ENCODE measurements at regions not wholly inside any gene's neighbourhood (a gene's known extent, or its start where the extent isn't known, plus 50 kb on each side); places are given as distances from the start of the nearest gene placed in this dataset.
"Not testable (repeated sequence)": the region's sequence is repeated elsewhere in the genome, so short reads cannot be mapped to it uniquely, and the experiment has no call there.

DNA sequence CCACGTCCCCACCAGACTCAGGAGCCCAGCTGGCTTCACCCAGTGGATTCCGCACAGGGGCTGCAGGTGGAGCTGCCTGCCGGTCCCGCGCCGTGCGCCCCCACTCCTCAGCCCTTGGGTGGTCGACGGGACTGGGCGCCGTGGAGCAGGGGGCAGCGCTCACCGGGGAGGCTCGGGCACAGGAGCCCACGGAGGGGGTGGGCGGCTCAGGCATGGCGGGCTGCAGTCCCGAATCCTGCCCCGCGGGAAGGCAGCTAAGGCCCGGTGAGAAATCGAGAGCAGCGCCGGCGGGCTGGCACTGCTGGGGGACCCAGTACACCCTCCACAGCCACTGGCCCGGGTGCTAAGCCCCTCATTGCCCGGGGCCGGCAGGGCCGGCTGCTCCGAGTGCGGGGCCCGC is 855.0 kb upstream of the SLC35B3 start:
- DNase-seq, result not testable (repeated sequence)

DNA sequence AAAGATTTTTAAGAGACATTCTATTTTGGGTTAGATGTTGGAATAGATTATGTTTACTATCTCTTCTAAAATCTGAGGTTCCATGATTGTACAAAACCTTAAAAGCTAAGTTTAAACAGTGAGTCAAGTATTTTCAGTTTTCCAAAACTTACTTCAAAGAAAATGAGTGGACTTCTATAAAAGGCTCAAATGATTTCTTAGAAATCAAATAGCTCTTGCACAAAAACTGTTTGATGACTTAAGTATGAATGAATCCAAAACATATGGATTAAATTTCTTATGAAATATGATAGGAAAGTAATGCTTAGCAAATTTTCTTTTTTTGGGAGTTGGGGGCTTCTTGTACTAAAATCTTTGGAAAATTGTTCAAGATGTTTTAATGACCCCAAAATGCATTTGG is 837.3 kb upstream of the SLC35B3 start:
- no peak for DNase-seq

DNA sequence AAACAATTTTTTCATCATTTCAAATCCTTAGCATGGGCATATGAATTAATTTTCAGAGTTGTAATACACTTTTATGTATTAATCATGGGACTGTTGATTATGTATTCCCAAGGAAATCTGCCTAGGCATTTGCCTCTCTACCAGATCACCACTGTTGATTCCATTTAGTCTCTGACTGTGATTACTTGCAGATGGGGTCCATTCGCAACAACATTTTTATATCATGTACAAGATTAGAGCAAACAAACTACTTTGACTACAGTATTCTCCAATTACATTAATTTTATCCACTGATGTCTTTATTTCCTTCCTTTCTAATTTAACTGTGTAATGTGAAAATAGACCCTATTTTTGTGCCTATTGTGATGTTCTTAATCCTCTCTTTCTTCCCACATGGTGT is 831.4 kb upstream of the SLC35B3 start:
- DNase-seq, result no peak

DNA sequence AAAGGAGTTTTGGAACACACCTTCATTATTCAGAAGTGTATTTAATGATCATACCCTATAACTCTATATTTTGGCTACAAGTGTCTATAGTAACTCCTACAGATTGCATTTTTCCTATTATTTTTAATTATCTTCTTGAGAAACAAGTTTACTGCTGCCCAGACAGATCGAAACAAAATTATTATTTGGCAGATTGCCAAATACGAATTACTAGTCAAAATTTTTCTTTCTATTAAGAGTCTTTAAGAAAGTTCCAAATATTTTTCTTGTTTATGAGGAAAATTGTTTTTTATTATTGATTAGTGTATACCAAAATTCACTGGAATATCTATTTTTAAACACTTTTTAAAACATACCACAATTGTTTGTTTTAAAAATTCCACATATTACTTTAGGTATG is 821.9 kb upstream of the SLC35B3 start:
- DNase-seq, result no peak

DNA sequence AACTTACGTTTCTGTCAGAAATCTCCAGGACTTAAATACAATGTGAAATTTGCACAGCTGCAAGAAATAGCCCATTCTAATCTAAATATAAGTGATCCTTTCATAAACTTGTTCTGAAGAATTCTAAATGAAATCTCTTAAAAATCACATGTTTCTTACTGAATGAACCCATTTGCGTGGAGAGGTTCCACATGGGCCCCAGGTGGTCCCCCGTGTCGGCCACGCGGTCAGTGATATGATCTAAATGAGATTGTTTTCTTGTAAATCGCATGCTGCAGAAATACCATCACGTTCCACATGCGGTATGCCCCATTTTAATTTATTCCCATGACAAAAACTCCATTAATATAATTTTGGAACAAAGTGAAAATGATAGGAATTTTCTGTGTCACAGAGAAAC is 818.9 kb upstream of the SLC35B3 start:
- no peak for DNase-seq

DNA sequence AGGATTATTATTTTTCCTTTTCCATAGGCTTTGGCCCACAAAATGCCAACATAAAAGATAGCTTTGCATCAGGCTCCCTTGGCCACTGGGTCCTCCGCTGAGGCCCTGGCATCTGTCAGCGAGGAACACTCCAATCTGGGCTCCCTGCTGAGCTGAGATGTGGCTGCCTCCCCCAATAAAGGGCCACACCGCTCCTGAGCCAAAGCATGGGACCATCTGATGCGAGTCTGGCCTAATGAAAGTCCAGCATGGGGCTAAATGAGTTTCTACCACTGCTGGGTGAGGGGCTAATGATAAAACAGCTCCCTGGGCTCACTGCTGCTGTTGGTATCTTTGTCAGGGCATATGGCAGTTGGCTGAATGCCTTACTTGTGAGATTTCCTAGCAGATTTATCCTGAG is 817.5 kb upstream of the SLC35B3 start:
- no peak for DNase-seq

DNA sequence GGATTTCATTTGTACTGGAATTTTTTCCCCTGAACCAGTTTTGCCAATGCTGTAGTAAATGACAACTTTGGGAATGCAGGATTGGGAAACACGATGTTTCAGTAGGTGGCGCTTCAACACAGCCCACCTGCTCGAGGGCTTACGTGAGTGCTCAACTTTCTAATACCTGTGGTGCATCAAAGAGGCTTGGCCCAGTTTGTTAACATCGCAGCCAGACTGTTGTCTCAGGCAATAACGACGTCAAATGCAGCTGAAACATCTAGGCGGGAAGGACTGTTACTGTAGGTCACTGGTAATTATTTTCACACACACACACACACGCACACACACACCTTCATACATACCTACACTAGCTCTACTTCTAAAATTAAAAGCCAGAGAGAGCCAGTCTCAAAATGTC is 815.5 kb upstream of the SLC35B3 start:
- DNase-seq, result peak; percentile 58

DNA sequence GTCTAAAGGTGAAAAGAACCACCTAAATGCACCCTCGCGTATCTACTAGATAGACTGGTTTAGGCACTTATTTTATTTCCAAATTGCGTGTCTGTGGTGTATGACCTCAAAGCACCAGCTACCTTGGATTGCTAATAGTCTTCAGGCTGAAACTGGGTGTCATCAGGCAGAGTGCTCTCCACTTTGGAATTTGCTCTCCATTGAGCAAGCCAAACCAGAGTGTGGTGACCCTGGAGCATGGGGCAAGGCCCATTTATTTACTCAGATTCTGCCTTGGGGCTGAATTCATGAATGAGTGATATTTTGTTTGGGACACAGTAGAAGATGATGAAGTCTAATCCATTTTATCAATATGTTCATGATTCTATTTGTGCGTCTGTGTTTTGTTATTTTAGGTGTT is 812.8 kb upstream of the SLC35B3 start:
- no peak for DNase-seq

DNA sequence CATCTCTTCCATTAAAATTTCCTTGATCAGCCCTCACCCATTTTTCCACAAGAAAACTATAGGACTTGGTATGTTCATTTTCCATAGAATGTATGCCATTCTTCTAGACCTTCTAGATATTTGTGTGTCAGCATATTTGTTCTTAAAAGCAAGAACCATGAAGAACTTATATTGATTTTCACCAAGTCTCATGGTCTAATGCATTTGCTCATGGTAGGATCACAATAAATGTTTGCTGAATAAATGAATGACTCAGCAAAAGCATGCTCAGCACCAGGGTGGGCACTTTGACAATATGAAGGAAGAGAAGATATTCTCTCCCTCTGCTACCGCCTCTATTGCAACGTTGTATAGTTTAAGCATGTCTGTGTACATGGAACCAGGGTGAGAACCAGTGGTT is 805.5 kb upstream of the SLC35B3 start:
- no peak for DNase-seq

DNA sequence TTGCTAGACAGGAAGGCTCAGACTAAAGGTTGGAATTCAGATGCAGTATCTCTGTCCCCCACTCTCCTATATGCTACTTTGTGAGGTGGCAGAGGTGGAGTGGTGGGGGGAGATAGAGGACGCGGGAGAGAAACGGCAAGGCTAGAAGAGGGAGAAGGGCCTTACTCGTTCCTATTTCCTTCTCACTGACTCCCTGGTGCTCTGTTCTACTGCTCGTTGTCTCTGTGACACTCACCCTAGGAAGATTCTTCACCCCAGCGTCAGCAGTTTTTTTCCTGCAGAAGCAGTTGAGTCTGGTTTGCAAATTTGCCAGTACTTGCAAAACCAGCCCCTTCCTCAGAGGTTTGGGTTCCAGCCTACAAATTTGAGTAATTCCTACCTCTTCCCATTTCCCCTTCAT is 801.1 kb upstream of the SLC35B3 start:
- no peak for DNase-seq

DNA sequence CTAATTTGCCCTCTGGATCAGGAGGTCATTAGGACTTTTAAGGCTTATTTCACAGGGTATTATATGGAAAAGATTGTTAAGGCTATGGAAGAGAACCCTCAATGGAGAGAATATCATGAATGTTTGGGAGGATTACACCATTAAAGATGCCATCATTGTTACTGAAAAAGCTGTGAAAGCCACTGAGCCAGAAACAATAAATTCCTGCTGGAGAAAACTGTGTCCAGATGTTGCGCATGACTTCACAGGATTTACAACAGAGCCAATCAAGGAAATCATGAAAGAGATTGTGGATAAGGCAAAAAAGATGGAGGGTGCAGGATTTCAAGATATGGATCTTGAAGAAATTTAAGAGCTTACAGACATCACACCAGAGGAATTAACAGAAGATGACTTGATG is 798.3 kb upstream of the SLC35B3 start:
- DNase-seq, result no peak

DNA sequence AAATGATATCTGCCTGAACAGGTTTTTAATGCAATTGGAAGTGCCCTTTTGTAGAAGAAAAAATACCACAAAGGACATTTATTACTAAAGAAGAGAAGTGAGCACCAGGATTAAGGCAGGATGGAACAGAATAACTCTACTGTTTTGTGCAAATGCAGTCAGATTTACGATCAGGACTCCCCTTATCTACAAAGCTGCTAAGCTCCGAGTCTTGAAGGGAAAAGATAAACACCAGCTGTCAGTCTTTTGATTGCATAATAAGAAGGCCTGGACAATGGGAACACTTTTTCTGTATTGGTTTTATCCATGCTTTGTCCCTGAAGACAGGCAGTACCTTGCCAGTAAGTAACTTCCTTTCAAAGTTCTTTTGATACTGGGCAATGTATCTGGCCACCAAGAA is 797.9 kb upstream of the SLC35B3 start:
- no peak for DNase-seq

DNA sequence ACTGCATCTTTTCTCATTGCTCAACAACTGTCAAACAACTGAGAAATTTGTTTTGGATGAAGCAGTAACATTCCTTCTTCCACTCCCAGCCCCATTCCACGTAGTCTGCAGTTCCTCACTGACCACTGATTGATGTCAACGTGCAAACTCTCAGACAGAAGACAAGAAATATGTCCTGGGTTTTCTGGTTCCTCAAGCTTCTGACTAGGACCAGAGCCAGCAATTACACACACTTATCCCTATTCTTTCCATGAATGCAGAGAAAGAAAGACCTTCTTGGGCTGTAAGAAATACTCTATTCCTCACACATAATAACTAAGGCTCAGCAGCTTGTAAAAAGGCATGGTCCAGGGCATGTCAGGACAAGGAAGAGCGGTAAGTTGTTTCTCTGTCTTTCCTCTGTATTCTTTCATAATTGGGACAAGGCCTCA is 790.1 kb upstream of the SLC35B3 start:
- DNase-seq, result peak; percentile 69

DNA sequence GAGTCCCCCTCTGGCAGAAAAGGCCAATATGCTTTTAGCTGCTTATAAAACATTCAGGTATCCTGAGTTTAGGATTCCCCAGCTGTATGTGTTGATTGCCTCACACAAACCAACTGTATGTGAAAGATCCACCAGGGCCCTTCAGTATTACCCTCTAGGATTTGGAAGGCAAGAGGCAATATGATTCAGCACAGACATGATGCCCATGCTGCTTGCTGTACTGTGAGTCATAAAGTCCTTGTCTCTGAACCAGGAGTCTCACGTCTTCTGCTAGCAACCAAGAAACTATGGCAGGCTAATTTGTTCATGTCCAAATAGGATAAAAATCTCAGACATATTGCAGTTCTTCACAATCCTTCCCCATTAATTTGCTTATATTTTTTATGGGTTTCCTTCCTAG is 789.2 kb upstream of the SLC35B3 start:
- no peak for DNase-seq

DNA sequence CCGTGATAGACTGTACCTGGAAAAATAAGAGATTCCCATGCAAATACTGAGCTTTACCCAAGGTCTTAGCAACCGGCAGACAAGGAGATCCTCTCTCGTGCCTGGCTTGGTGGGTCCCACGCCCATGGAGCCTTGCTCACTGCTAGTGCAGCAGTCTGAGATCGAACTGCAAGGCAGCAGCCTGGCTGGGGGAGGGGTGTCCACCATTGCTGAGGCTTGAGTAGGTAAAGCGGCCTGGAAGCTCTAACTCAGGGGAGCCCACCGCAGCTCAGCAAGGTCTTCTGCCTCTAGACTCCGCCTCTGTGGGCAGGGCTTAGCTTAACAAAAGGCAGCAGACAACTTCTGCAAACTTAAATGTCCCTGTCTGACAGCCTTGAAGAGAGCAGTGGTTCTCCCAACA is 778.4 kb upstream of the SLC35B3 start:
- not testable (repeated sequence) for DNase-seq

DNA sequence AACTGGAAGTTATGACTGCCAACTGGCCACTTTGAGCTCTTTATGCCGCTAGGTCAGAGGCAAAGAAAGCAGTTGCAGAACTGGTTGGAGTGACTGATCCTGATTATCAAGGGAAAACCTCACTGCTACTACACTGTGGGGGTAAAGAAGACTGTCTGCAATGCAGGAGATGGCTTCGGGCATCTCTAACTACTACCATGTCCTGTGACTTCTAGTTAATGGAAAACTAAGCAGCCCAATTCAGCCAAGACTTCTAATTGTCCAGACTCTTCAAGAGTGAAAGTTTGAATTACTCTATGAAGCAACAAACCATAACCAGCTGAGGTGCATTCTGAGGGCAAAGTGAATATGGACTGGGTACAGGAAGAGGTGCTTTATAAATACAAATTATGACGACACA is 773.6 kb upstream of the SLC35B3 start:
- no peak for DNase-seq

DNA sequence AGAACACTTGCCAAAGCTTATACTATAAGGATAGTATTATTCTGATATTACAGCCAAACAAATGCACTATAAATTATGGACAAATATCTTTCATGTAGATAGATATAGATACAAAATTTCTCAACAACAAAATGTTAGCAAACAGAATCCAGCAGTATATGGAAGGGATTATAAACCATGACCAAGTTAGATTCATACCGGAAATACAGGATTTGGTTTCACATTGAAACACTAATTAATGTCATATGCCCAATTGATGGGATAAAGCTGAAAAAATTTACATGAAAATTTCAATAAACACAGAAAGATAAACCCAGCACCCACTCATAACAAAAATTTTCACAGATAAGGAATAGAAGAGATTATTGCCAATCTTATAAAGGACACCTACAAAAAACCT is 770.3 kb upstream of the SLC35B3 start:
- no peak for DNase-seq

DNA sequence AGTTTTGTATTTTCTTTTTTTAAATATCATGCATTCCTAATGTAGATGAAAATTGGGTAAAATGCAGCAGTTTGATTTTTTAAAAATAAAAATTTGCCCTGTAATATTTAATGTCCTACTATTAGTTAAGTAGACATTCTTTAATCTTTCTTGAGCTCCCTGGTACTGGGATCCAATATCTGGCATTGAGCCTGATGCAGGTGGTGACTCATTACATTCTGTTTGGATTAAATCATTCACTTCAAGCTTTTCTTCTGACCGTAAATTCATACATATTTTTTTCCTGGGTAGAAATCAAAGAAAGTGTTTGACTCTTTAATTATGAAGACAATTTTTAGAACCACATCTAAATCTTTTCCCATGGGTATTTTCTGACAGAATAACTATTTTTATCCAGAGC is 768.8 kb upstream of the SLC35B3 start:
- DNase-seq, result no peak

DNA sequence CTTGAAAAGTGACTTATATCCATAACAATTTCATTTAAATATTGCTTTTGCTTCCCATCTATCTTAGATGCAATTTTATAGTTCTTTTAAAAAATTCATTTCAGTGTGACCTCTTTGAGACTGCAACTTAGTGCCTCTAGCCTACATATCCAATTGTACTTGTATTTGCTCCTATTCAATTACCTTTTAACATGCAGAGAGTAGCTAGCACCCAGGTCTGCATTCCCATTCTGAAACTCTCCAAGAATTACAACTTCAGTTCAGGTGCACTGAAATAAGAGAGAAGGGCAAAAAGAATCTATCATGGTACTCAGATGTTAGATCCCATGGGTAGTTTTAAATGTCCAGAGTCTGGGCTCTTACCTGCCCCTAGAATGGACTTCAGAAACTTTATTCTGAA is 765.4 kb upstream of the SLC35B3 start:
- no peak for DNase-seq

DNA sequence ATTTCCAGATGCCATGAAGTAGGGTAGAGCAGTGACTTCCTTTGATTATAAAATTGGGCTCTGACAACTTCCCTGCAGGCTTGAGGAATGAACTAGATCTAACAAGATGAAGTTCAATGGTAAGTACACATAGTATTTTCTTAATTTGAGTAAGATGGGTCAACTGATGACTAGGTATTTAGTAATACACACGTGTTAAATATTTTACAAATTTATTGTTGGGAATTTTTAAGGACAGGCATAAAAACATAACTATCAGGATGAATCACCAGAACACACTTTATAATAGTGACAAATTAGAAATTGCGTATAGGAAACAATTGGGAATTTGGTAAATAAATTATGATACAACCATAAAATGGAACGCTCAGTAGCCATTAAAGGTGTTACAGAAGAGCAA is 762.4 kb upstream of the SLC35B3 start:
- no peak for DNase-seq

DNA sequence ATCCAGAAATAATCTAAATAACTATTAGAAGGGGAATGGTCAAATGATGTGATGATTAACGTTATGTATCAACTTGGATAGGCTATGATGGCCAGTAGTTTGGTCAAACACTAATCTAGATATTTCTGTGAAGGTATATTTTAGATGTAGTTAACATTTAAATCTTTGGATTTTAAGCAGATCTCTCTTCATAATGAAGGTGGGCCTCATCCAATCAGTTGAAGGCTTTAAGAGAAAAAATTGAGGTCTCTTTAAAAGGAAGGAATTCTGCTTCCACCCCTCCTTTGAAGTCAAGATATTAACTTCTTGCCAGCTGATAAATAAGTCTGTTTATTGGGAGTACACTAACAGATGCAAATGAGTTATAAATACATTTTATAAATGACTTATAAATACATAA is 760.0 kb upstream of the SLC35B3 start:
- no peak for DNase-seq

DNA sequence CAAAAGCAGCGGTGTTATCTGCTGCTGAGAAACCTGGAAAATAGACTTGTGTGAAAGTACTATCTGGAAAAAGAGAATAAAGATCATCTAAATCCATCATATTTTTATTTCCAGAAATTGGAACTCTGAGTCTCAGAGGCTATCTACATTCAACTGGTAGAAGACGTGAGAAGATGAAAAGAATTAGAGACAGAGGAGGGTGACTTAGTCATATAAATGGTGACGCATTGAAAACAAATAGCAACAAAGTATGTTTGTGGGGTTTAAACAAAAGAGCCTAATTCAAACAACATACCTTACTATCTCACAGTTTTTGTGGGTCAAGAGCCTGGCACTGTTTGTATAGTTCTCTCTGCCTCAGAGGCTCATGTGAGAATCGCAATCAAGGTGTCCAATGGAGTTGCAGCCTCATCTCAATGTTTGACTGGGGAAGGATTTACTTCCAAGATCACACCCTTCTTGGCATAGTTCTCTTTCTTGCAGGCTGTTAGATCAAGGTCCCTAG is 757.1 kb upstream of the SLC35B3 start:
- DNase-seq, result no peak

DNA sequence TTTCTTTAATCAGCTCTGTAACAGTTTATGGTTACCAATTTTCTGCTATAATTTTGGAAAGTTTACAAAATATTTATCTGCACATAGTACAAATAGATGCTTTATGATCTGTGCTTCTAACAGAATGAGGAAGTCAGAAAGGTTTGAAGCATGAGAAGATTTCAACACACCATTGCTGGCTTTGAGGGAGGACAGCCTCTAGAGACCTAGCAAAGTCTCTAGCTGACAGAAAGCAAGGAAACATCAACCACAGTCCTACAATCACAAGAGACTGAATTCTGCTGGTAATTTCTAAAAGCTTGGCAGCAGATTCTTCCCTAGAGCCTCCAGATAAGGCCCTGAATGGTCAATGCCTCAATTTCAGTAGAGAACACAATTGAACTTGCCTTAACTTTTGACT is 750.8 kb upstream of the SLC35B3 start:
- no peak for DNase-seq

DNA sequence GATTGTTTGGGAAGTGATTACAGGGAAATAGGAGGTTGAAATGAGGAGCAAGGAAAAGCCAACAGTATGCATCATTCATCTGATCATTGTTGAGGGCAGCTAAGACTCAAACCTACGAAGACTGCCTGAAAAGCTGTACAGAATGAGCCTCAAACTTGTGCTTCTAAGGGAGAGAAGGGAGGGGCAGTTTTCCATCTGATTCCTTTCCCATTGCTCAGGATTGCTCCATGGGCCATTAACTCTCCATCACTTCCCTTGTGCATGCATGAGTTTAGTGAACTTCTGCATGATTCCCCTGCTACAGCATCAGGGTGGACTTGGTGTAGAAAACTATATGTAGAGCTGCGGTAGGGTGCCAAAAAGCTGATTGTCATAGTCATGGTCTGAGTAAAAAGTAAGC is 742.7 kb upstream of the SLC35B3 start:
- no peak for DNase-seq

DNA sequence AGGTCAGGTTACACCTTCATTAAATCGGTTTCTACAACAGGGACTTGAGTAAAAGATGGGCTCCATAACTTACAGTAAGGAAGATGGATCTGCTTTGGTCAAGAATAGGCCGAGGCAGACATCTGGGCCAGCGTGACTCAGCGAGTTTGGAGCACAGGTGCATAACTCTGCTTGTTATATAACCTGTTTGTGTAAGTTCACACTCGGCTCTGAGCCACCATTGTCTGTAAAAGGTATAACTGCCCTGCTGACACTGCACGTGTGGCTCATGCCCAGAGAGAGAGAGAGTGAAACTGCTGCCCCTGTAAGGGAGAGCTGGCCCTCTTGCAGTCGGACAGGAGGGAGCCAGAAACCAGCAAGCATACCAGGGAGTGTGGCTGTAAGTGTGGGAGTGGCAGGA is 737.9 kb upstream of the SLC35B3 start:
- DNase-seq, result no peak

DNA sequence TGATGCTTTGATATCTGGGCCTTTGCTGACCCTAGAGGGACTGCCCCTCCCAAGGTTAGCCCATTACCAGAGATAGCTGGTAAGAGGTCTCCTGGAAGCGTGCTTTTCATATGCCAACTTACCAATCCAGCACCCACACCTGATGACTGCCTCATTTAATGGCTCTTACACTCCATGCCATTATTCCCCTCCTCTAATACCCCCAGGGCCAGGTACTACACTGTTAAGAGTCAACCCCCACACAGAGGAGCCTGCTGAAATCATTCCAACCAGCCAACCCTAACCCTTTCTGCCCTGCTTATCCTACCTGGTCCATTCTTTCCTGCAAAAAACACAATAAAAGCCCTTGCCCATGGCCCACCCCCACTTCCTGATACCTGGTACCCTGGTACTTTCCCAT is 736.8 kb upstream of the SLC35B3 start:
- no peak for DNase-seq
